ENCODE measurements at regions not wholly inside any gene's neighbourhood (a gene's known extent, or its start where the extent isn't known, plus 50 kb on each side); places are given as distances from the start of the nearest gene placed in this dataset.

- TF ChIP-seq CBX5 (IDR thresholded peaks at IDR 0.05; ENCODE audit: low read depth) (no peak), SMAD1 (IDR thresholded peaks at IDR 0.05; ENCODE audit: low read depth, partially characterized antibody) (no peak)
Measured at GRCh38 chr3:99475229-99475628, 163.2 kb upstream of the COL8A1 start (continued).

GRCh38 chr3:99474776-99475175 lies 163.6 kb upstream of the COL8A1 start:
- no TSS peak for BruUV-seq (replicated peaks)
- no peak for TF ChIP-seq STAT1 (conservative IDR thresholded peaks at IDR 0.05)
- no peak for TF ChIP-seq ATF2 (IDR thresholded peaks at IDR 0.05; ENCODE audit: low read length)
- TF ChIP-seq FOXK2 (IDR thresholded peaks at IDR 0.05), result no peak
- TF ChIP-seq EGR1 (IDR thresholded peaks at IDR 0.05; ENCODE audit: borderline replicate concordance in 1 of 2, low read depth in 2 of 2, low read length in 2 of 2), result no peak
- TF ChIP-seq MYB (IDR thresholded peaks at IDR 0.05; ENCODE audit: borderline replicate concordance, low read depth, low read length), result no peak
- TF ChIP-seq EP300 (IDR thresholded peaks at IDR 0.05; ENCODE audit: borderline replicate concordance in 1 of 2, control insufficient read depth in 1 of 2, low read depth in 2 of 2, low read length in 2 of 2), result no peak
- no peak for TF ChIP-seq HDGF (IDR thresholded peaks at IDR 0.05)
- TF ChIP-seq EZH2 (IDR thresholded peaks at IDR 0.05; ENCODE audit: borderline replicate concordance, control insufficient read depth, low read depth, low read length), result no peak
- no peak for TF ChIP-seq BCL3 (IDR thresholded peaks at IDR 0.05; ENCODE audit: borderline replicate concordance, insufficient read depth, low read depth, low read length, poor library complexity, severe bottlenecking)
- no peak for TF ChIP-seq TAF1 (IDR thresholded peaks at IDR 0.05; ENCODE audit: borderline replicate concordance, low read depth, low read length)
- TF ChIP-seq IKZF2 (IDR thresholded peaks at IDR 0.05), result no peak
- no peak for TF ChIP-seq ZBTB40 (IDR thresholded peaks at IDR 0.05; ENCODE audit: borderline replicate concordance)
- TF ChIP-seq TCF7 (IDR thresholded peaks at IDR 0.05; ENCODE audit: borderline replicate concordance), result no peak
- TF ChIP-seq NFYB (IDR thresholded peaks at IDR 0.05; ENCODE audit: insufficient read depth, low read depth, low read length), result no peak
- no peak for TF ChIP-seq SMAD5 (IDR thresholded peaks at IDR 0.05; ENCODE audit: low read depth)

More at GRCh38 chr3:99474776-99475175, 163.6 kb upstream of the COL8A1 start:
- H3K36me3 ChIP-seq (ENCODE audit: control insufficient read depth in 2 of 2, insufficient read depth in 2 of 2, low read length in 1 of 2), result no peaks in the 10 kb centered on the region
- H3K9me3 ChIP-seq (replicated peaks; ENCODE audit: control insufficient read depth, insufficient read depth, low read length), result no peaks in the 10 kb centered on the region; the same call in 2 of the 3 replicates
- no peak overlapping the region for H3K27ac ChIP-seq (ENCODE audit: control insufficient read depth, insufficient read depth)
- SMC1A ChIA-PET (ENCODE audit: uncharacterized antibody, unreplicated experiment), result no interaction called here
- no peaks in the 10 kb centered on the region for H3K27me3 ChIP-seq (replicated peaks in 1 of 2; ENCODE audit: control insufficient read depth in 2 of 2, insufficient read depth in 2 of 2, low read length in 1 of 2)
- in situ Hi-C loops (cut with MboI), result no loop called here
- RAD21 ChIA-PET (ENCODE audit: unreplicated experiment), result no interaction called here
- no peaks in the 10 kb centered on the region for H4K20me1 ChIP-seq (ENCODE audit: control insufficient read depth, insufficient read depth)
- H2AFZ ChIP-seq (ENCODE audit: control insufficient read depth, low read depth, low read length), result no peak overlapping the region
- H3K4me2 ChIP-seq (ENCODE audit: control insufficient read depth, insufficient read depth), result no peak overlapping the region
- H3K4me1 ChIP-seq (ENCODE audit: control insufficient read depth, insufficient read depth, low read length), result no peaks in the 10 kb centered on the region; the same call in 1 of the 2 replicates
- intact Hi-C loops (cut with micrococcal nuclease; ENCODE audit: unreplicated experiment), result no loop called here
- H3K4me3 ChIP-seq, result no peak overlapping the region
- no peaks in the 10 kb centered on the region for H3K79me2 ChIP-seq (ENCODE audit: control insufficient read depth, insufficient read depth, low read length)
- no peak for DNase-seq (ENCODE audit: low read depth, low spot score)
- CTCF ChIA-PET, result interaction anchor here (1.5 kb wide), 1 partner anchor 25 kb away, joined by 6 read pairs; no protein-coding TSS in a partner anchor
- H3K9ac ChIP-seq (ENCODE audit: control insufficient read depth, insufficient read depth, low read length), result no peak overlapping the region
- FAIRE-seq, result no peak
- no peak for ATAC-seq
- POLR2A ChIA-PET, result no interaction called here
